ENCODE measurements at regions not wholly inside any gene's neighbourhood (a gene's known extent, or its start where the extent isn't known, plus 50 kb on each side); places are given as distances from the start of the nearest gene placed in this dataset.
A peak's percentile ranks its signal among the peaks of the same experiment; 100 is the strongest.
"Not testable (repeated sequence)": the region's sequence is repeated elsewhere in the genome, so short reads cannot be mapped to it uniquely, and the experiment has no call there.

DNA sequence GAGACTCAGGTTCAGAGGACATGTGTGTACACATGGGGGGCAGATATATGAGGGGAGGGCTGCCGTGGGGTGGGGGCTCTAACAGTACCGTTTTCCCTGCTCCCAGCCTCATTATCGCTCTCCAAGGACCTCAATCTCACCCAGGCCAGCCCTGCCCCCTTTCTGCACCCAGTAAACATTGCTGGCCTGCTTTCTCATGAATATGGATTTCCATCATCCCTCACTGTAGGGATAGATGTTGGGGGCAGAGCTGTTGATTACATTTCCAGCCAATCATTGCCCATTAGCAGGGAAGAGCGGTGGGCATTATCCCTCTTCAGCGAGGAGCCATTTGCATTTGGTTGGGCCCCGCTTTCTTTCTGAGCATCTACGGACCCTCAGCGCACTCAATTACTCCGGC is 273.8 kb downstream of the RPS6KC1 start:
- no peak for DNase-seq

DNA sequence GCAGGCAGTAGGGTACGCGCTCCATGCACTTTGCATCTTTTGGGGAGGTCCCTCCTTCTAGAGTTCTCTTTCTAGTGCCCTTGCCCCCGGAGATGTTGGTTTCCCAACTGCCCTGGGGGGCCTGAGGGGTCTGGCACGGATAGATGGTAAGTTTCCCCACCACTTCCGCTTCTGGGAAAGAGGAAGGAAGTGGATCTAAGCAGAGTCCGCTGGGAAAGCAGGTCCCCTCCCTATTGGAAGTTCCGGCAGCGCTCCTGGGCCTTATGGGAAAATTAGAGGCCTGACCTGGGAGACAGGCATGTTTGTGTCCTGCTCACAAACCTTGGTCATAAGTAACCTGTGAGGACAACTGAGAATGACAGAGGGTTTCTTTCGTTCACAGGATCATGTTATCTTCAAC is 274.4 kb downstream of the RPS6KC1 start:
- no peak for DNase-seq

DNA sequence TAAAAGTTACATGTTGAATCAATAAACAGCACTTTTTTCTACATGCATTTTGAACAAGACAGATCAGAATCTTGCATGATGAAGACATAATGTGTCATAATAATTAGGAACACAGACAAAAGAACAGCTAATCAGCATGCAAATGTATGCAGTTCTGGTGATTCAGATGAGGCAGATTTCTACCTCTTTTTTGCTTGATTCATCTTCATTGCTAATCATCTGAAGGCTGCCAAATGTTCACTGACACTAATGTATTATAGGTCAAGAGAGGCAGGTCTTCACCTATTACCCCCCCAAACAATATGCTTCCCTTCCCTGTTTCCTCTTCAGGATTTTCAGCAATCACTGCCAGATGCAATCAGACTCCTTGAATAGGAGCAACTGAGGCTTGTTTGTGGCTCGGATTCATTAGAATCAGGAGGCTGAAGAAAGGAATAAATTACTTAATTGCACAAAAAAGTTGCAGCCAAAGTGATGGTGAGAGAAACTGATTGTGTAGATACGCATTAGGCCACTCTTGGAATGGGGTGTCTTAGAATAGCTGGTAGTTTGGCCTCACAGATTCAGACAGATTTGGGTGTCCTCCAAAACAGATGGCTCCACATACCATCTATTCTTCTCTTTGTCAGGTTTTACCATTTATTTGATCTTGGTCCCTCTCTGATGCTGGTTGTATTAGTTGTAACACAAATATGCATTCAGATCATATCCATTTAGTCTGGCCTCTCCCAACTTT is 275.4 kb downstream of the RPS6KC1 start:
- DNase-seq, result no peak

GRCh38 chr1:213327017-213327667 is 276.1 kb downstream of the RPS6KC1 start:
- no peak for DNase-seq

DNA sequence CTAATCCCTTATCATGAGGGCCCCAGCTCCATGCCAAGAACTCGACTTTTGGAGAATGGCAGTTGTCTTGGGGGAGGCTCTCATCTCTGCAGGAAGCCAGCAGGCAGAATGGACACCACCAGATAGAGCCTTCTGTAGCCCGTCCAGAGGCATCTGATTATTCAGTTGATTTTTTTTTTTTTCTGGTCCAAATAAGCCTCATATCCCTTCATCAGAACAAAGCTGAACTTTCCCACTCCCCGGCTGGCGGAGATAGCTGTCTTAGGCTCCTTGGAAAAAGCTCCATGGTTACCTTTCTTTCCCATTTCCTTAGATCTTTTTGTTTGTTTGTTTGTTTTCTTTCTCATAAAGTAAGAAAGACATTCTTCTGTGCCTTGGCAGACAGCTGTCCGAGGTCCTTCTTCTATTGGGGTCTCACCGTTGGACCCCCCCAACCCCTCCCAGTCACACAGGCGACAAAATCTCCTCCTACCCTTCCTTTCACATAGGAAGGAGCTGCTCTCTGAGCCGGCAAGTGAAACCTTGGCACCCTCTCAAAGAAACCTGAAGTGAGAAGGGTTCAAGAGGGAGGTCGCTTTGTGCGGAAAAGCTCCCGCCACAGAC is 278.5 kb downstream of the RPS6KC1 start:
- DNase-seq, result no peak

GRCh38 chr1:213330281-213330680 is 279.2 kb downstream of the RPS6KC1 start:
- DNase-seq, result no peak

DNA sequence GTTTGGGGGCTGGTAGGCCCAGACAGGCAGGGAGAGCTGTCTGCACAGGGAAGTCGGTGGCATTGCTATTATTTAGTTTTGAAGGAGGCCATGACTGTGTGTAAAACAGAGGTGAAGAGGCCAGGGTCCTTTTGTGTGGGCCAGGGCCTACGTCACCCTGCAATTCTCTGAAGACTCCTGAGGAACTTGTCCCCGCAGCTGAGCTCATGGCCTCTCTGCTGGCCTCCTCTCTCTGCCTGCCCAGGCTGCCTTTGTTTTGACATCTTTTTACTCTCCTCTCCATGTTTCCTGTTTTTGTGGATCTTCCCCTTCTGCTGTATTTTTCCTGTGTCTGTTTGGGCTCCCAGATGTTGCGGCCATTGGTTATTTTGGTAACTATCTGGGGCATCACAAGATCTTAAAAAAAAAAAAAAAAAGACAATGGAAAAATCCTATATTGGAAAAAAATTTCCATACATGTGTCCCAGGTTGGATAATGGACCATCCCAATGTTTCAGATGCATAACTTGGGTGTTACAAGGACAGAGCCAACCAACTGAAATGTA is 280.7 kb downstream of the RPS6KC1 start:
- no peak for DNase-seq

- DNase-seq, result no peak
These were observed 281.4 kb downstream of the RPS6KC1 start for GRCh38 chr1:213332491-213332890.

- no peak for DNase-seq
These were observed 282.1 kb downstream of the RPS6KC1 start for GRCh38 chr1:213333121-213333520.

GRCh38 chr1:213335084-213335483 is 284.0 kb downstream of the RPS6KC1 start:
- DNase-seq, result no peak

DNA sequence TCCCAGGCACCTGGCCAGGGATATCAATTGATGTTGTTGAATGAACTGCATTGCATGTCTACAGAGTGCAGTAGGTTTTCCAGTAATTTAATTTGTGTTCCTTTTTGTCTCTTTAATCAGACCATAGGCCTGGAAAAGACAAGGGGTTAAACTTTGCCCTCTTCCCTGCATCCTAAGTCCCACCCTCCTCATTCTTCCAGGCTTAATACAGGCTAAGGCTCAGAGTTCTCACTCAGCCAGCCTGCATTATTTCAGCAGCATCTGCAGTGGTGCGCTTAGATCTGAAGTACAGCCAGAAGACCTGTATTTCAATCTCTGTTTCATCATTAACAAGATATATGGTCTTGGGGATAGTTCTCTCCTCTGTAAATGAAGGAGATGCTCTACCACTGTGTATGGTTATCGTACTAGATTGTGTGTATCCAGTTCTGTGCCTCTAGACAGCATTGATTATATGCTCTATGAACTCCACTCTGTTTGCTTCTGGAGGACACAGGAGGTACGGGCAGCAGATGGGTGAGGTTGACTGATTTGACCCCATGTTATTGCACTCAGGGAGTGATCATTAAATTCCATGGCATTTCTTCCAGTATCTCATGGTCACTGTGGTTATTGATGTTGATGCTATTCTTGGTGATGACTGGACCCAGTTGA is 286.1 kb downstream of the RPS6KC1 start:
- no peak for DNase-seq

GRCh38 chr1:213340593-213340992 is 289.6 kb downstream of the RPS6KC1 start:
- no peak for DNase-seq

- DNase-seq, result no peak
These were observed 294.6 kb downstream of the RPS6KC1 start for GRCh38 chr1:213345621-213346020.

- DNase-seq, result no peak
These were observed 306.4 kb downstream of the RPS6KC1 start for GRCh38 chr1:213357403-213357802.

GRCh38 chr1:213358368-213358767 is 307.3 kb downstream of the RPS6KC1 start:
- DNase-seq, result not testable (repeated sequence)

DNA sequence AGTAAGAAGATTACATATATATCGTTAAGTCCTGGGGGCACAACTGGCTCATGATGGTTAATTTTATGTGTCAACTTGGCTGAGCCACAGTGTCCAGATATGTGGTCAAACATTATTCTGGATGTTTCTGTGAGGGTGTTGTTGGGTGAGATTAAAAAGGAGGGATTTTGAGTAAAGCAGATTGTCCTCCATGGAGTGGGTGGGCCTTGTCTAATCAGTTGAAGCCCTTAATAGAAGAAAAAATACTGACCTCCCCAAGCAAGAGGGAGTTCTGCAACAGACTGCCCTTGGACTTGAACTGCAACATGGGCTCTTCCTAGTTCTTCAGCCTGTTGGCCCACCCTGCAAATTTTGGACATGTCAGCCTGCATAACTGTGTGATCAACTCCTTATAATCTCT is 311.6 kb downstream of the RPS6KC1 start:
- DNase-seq, result no peak

- no peak for DNase-seq
These were observed 315.2 kb downstream of the RPS6KC1 start for GRCh38 chr1:213366141-213366831.

GRCh38 chr1:213369465-213369864 is 318.4 kb downstream of the RPS6KC1 start:
- DNase-seq, result no peak

DNA sequence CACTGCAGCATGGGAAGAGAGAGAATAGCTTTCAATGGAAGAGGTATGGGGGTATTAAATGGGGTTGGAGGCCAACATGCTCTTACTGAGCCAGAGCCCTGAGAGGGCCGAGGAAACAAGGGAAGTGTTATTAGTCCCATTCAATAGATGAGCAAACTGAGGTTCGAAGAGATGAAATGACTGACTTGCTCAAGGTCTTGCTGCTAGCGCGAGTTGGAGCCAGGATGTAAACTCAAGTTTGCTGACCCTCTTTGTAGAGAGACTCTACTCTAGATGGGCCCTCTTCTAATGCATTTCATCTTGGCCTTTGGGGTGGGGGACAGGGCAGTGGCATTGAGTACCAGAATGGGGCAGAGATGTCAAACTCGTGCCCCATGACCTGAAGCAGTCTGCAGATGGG is 319.5 kb downstream of the RPS6KC1 start:
- DNase-seq, result no peak

- no peak for DNase-seq
These were observed 320.4 kb downstream of the RPS6KC1 start for GRCh38 chr1:213371525-213371846.

- DNase-seq, result no peak
These were observed 321.0 kb downstream of the RPS6KC1 start for GRCh38 chr1:213371847-213372619.

DNA sequence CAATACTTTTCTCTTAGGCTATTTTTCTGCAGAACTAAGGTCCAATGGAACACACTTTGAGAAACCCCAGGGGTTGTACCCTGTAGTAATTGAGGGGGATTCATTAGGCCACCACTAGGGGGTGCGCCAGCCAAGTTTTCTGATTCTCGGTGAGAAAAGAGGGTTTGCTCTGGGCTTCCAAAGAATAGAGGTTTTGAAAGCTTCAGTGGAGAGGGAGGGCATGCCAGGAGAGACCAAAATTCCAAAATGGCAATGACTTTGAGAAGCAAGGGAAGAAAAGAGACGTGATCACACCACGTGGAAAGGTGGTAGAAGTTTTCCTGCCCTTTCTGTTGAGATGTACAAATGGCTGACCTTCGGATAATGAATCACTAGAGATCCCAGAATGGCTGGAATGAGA is 323.3 kb downstream of the RPS6KC1 start:
- peak; percentile 85 for DNase-seq
